Activated CD8-positive, alpha-beta memory T cell treated with anti-CD3 and anti-CD28 coated beads, Interleukin-2, amount 10 ng/mL, durations not matched to agents 7 days and 5 days (primary cell): ENCODE measurements at regions not wholly inside any gene's neighbourhood (a gene's known extent, or its start where the extent isn't known, plus 50 kb on each side); places are given as distances from the start of the nearest gene placed in this dataset.
"Not testable (repeated sequence)": the region's sequence is repeated elsewhere in the genome, so short reads cannot be mapped to it uniquely, and the experiment has no call there.

Source experiments
- ATAC-seq: fragments of 150-1000 bp; cut with Tn5 transposase; one replicate; pipeline ENCODE4 v1.10.0; 2021; ENCODE audit warnings: moderate library complexity
- CTCF ChIA-PET: fragments of 350-600 bp; sonication (Branson Sonifier 250); formaldehyde crosslinking; loops from one replicate; lab custom pipeline; 2021; ENCODE audit warnings: antibody characterized with exemption; lab: Charles Lee
- DNase-seq: peaks from one replicate; pipeline ENCODE4 v3.0.0-alpha.2; 2020
- H3K27ac Mint-ChIP-seq: one replicate; pipeline ENCODE4 v1.8.0; 2021; ENCODE audit warnings: mild to moderate bottlenecking, mixed read lengths
- H3K27me3 Mint-ChIP-seq: one replicate; pipeline ENCODE4 v1.8.0; 2021; ENCODE audit warnings: mixed read lengths
- H3K36me3 Mint-ChIP-seq: one replicate; pipeline ENCODE4 v1.8.0; 2021; ENCODE audit warnings: mild to moderate bottlenecking, mixed read lengths
- H3K4me1 Mint-ChIP-seq: one replicate; pipeline ENCODE4 v1.8.0; 2021; ENCODE audit warnings: mixed read lengths
- H3K4me3 Mint-ChIP-seq: one replicate; pipeline ENCODE4 v1.8.0; 2021; ENCODE audit warnings: mild to moderate bottlenecking, moderate library complexity, mixed read lengths
- H3K9me3 Mint-ChIP-seq: one replicate; pipeline ENCODE4 v1.8.0; 2022; ENCODE audit warnings: low read depth, mixed read lengths

- Mint-ChIP-seq H3K9me3 (peaks cover 4% of the 10 kb centered on the region), H3K27ac (no peak overlapping the region), H3K4me3 (no peak overlapping the region), H3K36me3 (no peaks in the 10 kb centered on the region), H3K4me1 (no peaks in the 10 kb centered on the region), H3K27me3 (no peaks in the 10 kb centered on the region)
- ATAC-seq (no peak), DNase-seq (no peak)
- CTCF ChIA-PET: no interaction called here
Measured at GRCh38 chr6:71079677-71080076, 122.8 kb upstream of the B3GAT2 start.

GRCh38 chr6:71080133-71080532 lies 123.3 kb upstream of the B3GAT2 start:
- CTCF ChIA-PET: no interaction called here
- Mint-ChIP-seq H3K9me3 (peaks cover 4% of the 10 kb centered on the region), H3K4me1 (no peaks in the 10 kb centered on the region), H3K27ac (no peak overlapping the region), H3K4me3 (no peak overlapping the region), H3K27me3 (no peaks in the 10 kb centered on the region), H3K36me3 (no peaks in the 10 kb centered on the region)
- DNase-seq: no peak
- no peak for ATAC-seq

GRCh38 chr6:71080826-71081225 lies 124.0 kb upstream of the B3GAT2 start:
- no peak overlapping the region for H3K4me3 Mint-ChIP-seq
- H3K36me3 Mint-ChIP-seq: no peaks in the 10 kb centered on the region
- CTCF ChIA-PET: no interaction called here
- H3K27ac Mint-ChIP-seq: no peak overlapping the region
- no peak for ATAC-seq
- H3K4me1 Mint-ChIP-seq: no peaks in the 10 kb centered on the region
- peaks cover 4% of the 10 kb centered on the region for H3K9me3 Mint-ChIP-seq
- no peaks in the 10 kb centered on the region for H3K27me3 Mint-ChIP-seq
- no peak for DNase-seq

GRCh38 chr6:71082033-71082650 lies 125.3 kb upstream of the B3GAT2 start:
- CTCF ChIA-PET: no interaction called here
- no peak for ATAC-seq
- H3K27ac Mint-ChIP-seq: no peak overlapping the region

DNA sequence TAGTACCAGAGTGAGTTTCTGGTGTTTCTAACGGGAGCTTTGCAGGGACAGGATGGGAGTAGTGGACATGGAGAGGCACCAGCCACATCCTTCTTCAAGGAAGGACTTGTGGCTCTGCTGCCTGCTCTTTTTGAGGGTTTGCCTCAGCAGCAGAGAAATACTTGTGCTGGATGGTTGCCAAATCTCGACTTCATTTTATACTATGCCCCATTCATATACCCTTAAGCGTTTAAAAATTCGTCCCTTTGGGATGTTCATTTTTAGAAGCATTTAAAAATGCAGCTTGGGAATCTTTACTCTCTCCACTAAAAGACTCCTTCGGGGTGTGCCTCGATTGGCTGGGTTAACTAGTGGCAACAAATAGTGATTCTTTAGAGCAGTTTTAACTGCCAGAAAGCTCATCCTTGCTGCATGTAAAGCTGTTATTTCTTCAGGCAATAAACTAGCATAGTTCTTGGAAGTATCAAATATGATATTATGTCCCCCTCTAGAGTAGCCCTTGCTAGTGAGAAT lies 126.5 kb upstream of the B3GAT2 start:
- no peaks in the 10 kb centered on the region for H3K4me1 Mint-ChIP-seq
- no peaks in the 10 kb centered on the region for H3K36me3 Mint-ChIP-seq
- H3K27ac Mint-ChIP-seq: no peak overlapping the region
- CTCF ChIA-PET: no interaction called here
- DNase-seq (no peak), ATAC-seq (no peak)
- no peaks in the 10 kb centered on the region for H3K27me3 Mint-ChIP-seq
- no peak overlapping the region for H3K4me3 Mint-ChIP-seq
- H3K9me3 Mint-ChIP-seq: peaks cover under 1% of the 10 kb centered on the region

More at GRCh38 chr6:71082033-71082650, 125.3 kb upstream of the B3GAT2 start:
- H3K4me3 Mint-ChIP-seq: no peak overlapping the region
- peaks cover 4% of the 10 kb centered on the region for H3K9me3 Mint-ChIP-seq
- H3K27me3 Mint-ChIP-seq: no peaks in the 10 kb centered on the region
- no peak for DNase-seq
- H3K36me3 Mint-ChIP-seq: no peaks in the 10 kb centered on the region
- no peaks in the 10 kb centered on the region for H3K4me1 Mint-ChIP-seq

DNA sequence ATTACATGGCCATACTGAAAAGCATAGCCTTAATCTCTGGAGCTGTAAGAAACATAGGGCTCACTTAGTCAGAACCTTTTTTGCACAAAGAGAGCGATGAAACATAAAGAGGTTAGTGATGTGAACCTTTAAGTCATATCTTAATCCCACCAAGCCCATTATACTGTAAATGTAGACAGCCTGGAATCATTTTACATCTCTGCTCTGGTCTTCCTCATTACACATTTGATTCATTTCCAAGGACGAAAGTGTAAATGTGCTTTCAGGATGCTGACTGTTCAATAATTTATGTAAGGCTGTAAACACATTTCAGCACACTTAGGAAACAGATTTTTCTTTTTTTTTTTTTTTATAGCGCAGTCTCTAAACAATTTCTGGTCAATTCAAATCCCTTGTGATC lies 131.3 kb upstream of the B3GAT2 start:
- Mint-ChIP-seq H3K27me3 (no peaks in the 10 kb centered on the region), H3K4me1 (no peaks in the 10 kb centered on the region), H3K4me3 (no peak overlapping the region), H3K9me3 (no peaks in the 10 kb centered on the region), H3K36me3 (no peaks in the 10 kb centered on the region), H3K27ac (no peak overlapping the region)
- ATAC-seq (no peak), DNase-seq (no peak)
- CTCF ChIA-PET: no interaction called here

DNA sequence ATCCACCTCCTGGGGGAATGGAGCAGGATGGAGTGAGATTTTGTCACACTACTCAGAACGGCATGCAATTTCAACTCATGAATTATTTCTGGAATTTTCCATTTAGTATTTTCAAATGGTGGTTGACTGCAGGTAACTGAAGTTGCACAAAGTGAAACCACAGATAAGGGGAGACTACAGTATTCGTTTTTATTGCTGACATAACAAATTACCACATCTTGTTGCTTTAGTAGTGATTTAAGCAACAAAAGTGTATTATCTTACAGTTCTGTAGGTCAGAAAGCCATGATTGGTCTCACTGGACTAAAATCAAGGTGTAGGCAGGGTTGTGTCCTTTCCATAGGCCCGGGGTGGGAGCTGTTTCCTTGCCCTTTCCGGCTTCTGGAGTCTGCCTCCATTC lies 133.4 kb upstream of the B3GAT2 start:
- H3K27me3 Mint-ChIP-seq: no peaks in the 10 kb centered on the region
- no peak overlapping the region for H3K4me3 Mint-ChIP-seq
- H3K27ac Mint-ChIP-seq: no peak overlapping the region
- H3K4me1 Mint-ChIP-seq: no peaks in the 10 kb centered on the region
- H3K36me3 Mint-ChIP-seq: no peaks in the 10 kb centered on the region
- DNase-seq: no peak
- no peak for ATAC-seq
- CTCF ChIA-PET: no interaction called here
- no peaks in the 10 kb centered on the region for H3K9me3 Mint-ChIP-seq

DNA sequence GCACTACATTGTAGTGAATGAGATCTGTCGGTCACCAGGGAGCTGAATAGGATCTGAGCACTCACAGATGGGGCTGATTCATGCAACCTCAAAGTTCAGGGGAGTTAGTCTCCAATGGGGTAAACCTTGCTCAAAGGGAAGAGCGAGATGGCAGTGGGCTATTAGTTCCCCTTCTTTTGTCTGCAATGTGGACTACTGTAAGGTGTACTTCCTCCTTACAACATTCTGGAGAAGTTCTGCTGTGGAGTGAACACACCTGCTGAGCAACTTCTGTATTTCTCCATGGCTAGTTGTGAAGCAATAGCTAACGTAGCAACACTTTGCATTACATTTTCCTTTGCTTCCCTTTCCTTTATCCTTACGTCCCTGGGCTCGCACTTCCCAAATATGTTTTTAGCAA lies 134.3 kb upstream of the B3GAT2 start:
- Mint-ChIP-seq H3K4me1 (no peaks in the 10 kb centered on the region), H3K9me3 (no peaks in the 10 kb centered on the region), H3K27me3 (no peaks in the 10 kb centered on the region), H3K4me3 (no peak overlapping the region), H3K36me3 (no peaks in the 10 kb centered on the region), H3K27ac (no peak overlapping the region)
- ATAC-seq: no peak
- CTCF ChIA-PET: no interaction called here
- no peak for DNase-seq

DNA sequence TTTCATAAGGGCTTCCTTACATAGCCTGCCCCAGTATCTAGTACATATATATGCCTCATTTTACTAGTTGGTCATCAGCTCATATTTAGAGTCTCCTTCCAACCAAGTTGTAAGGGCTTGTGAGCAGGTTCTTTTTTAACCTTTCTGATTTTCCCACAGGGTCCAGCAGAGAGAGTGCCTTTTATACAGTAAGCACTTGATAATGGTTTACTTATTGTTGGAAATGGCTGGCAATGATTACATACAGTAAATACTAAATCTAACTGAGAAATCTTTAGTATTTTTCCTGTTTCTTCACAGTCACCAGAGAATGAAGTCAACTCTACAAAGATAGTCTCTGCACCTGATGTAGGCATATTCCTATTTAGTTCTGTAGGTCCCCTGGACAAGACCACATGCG lies 135.1 kb upstream of the B3GAT2 start:
- H3K4me3 Mint-ChIP-seq: no peak overlapping the region
- H3K4me1 Mint-ChIP-seq: no peaks in the 10 kb centered on the region
- H3K9me3 Mint-ChIP-seq: no peaks in the 10 kb centered on the region
- DNase-seq (no peak), ATAC-seq (no peak)
- no peak overlapping the region for H3K27ac Mint-ChIP-seq
- CTCF ChIA-PET: no interaction called here
- no peaks in the 10 kb centered on the region for H3K36me3 Mint-ChIP-seq
- H3K27me3 Mint-ChIP-seq: no peaks in the 10 kb centered on the region

DNA sequence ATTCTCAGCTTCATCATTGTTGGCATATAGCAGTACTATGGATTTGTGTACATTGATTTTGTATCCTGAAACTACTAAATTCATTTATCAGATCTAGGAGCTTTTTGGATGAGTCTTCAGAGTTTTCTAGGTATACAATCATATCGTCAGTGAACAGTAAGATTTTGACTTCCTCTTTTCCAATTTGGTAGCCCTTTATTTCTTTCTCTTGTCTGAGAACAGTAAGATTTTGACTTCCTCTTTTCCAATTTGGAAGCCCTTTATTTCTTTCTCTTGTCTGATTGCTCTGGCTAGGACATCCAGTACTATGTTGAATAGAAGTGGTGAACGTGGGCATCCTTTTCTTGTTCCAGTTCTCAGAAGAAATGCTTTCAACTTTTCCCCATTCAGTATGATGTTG lies 140.4 kb upstream of the B3GAT2 start:
- H3K4me3 Mint-ChIP-seq, H3K36me3 Mint-ChIP-seq, DNase-seq, H3K4me1 Mint-ChIP-seq, CTCF ChIA-PET, ATAC-seq, H3K27me3 Mint-ChIP-seq, H3K9me3 Mint-ChIP-seq, H3K27ac Mint-ChIP-seq: not testable (repeated sequence)

GRCh38 chr6:71099649-71100048 lies 142.8 kb upstream of the B3GAT2 start:
- CTCF ChIA-PET: no interaction called here
- no peak overlapping the region for H3K27ac Mint-ChIP-seq
- no peaks in the 10 kb centered on the region for H3K27me3 Mint-ChIP-seq
- H3K36me3 Mint-ChIP-seq: no peaks in the 10 kb centered on the region
- no peak overlapping the region for H3K4me3 Mint-ChIP-seq
- DNase-seq (no peak), ATAC-seq (no peak)
- peaks cover 3% of the 10 kb centered on the region for H3K9me3 Mint-ChIP-seq
- no peaks in the 10 kb centered on the region for H3K4me1 Mint-ChIP-seq

DNA sequence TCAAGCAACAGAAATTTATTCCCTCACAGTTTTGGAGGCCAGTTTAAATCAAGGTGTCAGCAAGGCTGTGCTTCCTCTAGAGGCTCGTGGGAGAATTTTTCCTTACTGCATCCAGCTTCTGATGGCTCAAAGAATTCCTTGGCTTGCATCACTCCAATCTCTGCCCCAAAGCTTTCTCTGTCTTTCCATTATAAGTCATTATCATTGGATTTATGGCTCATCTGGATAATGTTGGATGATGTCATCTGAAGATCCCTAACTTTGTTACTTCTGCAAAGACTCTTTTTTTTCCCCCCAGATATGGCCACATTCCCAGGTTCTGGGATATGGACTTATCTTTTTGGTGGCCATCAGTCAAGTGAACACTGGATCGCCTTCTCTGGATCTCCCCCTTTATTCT lies 146.3 kb upstream of the B3GAT2 start:
- H3K4me3 Mint-ChIP-seq: no peak overlapping the region
- H3K9me3 Mint-ChIP-seq: peaks cover 3% of the 10 kb centered on the region
- DNase-seq (no peak), ATAC-seq (no peak)
- CTCF ChIA-PET: no interaction called here
- no peaks in the 10 kb centered on the region for H3K36me3 Mint-ChIP-seq
- H3K27me3 Mint-ChIP-seq: peaks cover 4% of the 10 kb centered on the region
- no peaks in the 10 kb centered on the region for H3K4me1 Mint-ChIP-seq
- H3K27ac Mint-ChIP-seq: no peak overlapping the region

- CTCF ChIA-PET: no interaction called here
- H3K4me1 Mint-ChIP-seq: no peaks in the 10 kb centered on the region
- no peak overlapping the region for H3K27ac Mint-ChIP-seq
- ATAC-seq (no peak), DNase-seq (no peak)
- H3K36me3 Mint-ChIP-seq: no peaks in the 10 kb centered on the region
- peaks cover 3% of the 10 kb centered on the region for H3K9me3 Mint-ChIP-seq
- no peak overlapping the region for H3K4me3 Mint-ChIP-seq
- peaks cover 6% of the 10 kb centered on the region for H3K27me3 Mint-ChIP-seq
Measured at GRCh38 chr6:71103641-71104040, 146.8 kb upstream of the B3GAT2 start.

GRCh38 chr6:71106276-71106675 lies 149.4 kb upstream of the B3GAT2 start:
- H3K4me1 Mint-ChIP-seq: no peaks in the 10 kb centered on the region
- no peak for DNase-seq
- CTCF ChIA-PET: no interaction called here
- no peak overlapping the region for H3K27ac Mint-ChIP-seq
- H3K27me3 Mint-ChIP-seq: peaks cover 6% of the 10 kb centered on the region
- H3K36me3 Mint-ChIP-seq: no peaks in the 10 kb centered on the region
- H3K4me3 Mint-ChIP-seq: no peak overlapping the region
- no peaks in the 10 kb centered on the region for H3K9me3 Mint-ChIP-seq
- ATAC-seq: no peak
